ENCODE measurements at regions not wholly inside any gene's neighbourhood (a gene's known extent, or its start where the extent isn't known, plus 50 kb on each side); places are given as distances from the start of the nearest gene placed in this dataset.

GRCh38 chr13:89468081-89468480, 1796.9 kb downstream of the SLITRK5 start:
- ATAC-seq (no peak), DNase-seq (no peak)
- no peak overlapping the region for H3K27ac ChIP-seq
- intact Hi-C loops (cut with DNase I) = no loop called here
- no peak overlapping the region for H3K4me3 ChIP-seq
- no peaks in the 10 kb centered on the region for H3K27me3 ChIP-seq (ENCODE audit: low read depth)
- TF ChIP-seq CTCF (IDR thresholded peaks at IDR 0.05) = no peak
- H3K36me3 ChIP-seq = no peaks in the 10 kb centered on the region
- no peaks in the 10 kb centered on the region for H3K4me1 ChIP-seq
- peaks cover 6% of the 10 kb centered on the region for H3K9me3 ChIP-seq

GRCh38 chr13:89470901-89471300, 1799.7 kb downstream of the SLITRK5 start:
- no peaks in the 10 kb centered on the region for H3K4me1 ChIP-seq
- ATAC-seq (no peak), DNase-seq (no peak)
- intact Hi-C loops (cut with DNase I) = no loop called here
- no peak overlapping the region for H3K27ac ChIP-seq
- no peaks in the 10 kb centered on the region for H3K27me3 ChIP-seq (ENCODE audit: low read depth)
- TF ChIP-seq CTCF (IDR thresholded peaks at IDR 0.05) = no peak
- peaks cover 14% of the 10 kb centered on the region for H3K9me3 ChIP-seq
- H3K4me3 ChIP-seq = no peak overlapping the region
- no peaks in the 10 kb centered on the region for H3K36me3 ChIP-seq

- no peak for TF ChIP-seq CTCF (IDR thresholded peaks at IDR 0.05)
- Histone ChIP-seq H3K36me3 (no peaks in the 10 kb centered on the region), H3K4me3 (no peak overlapping the region), H3K27ac (no peak overlapping the region), H3K9me3 (peaks cover 14% of the 10 kb centered on the region), H3K4me1 (no peaks in the 10 kb centered on the region), H3K27me3 (ENCODE audit: low read depth) (no peaks in the 10 kb centered on the region)
- DNase-seq (no peak), ATAC-seq (no peak)
- intact Hi-C loops (cut with DNase I) = no loop called here
Measured at GRCh38 chr13:89474432-89474831, 1803.3 kb downstream of the SLITRK5 start.

- DNase-seq = no peak
- TF ChIP-seq CTCF (IDR thresholded peaks at IDR 0.05) = no peak
- ATAC-seq = no peak
- Histone ChIP-seq H3K27me3 (ENCODE audit: low read depth) (no peaks in the 10 kb centered on the region), H3K4me1 (no peaks in the 10 kb centered on the region), H3K36me3 (no peaks in the 10 kb centered on the region), H3K4me3 (no peak overlapping the region), H3K9me3 (no peaks in the 10 kb centered on the region), H3K27ac (no peak overlapping the region)
- intact Hi-C loops (cut with DNase I) = no loop called here
Measured at GRCh38 chr13:89486065-89486464, 1814.9 kb downstream of the SLITRK5 start.

- Histone ChIP-seq H3K27me3 (ENCODE audit: low read depth) (no peaks in the 10 kb centered on the region), H3K27ac (no peak overlapping the region), H3K9me3 (no peaks in the 10 kb centered on the region), H3K36me3 (no peaks in the 10 kb centered on the region), H3K4me3 (no peak overlapping the region), H3K4me1 (no peaks in the 10 kb centered on the region)
- TF ChIP-seq CTCF (IDR thresholded peaks at IDR 0.05) = no peak
- DNase-seq = no peak
- intact Hi-C loops (cut with DNase I) = no loop called here
- ATAC-seq = no peak
Measured at GRCh38 chr13:89486709-89487108, 1815.5 kb downstream of the SLITRK5 start.

- Histone ChIP-seq H3K9me3 (no peaks in the 10 kb centered on the region), H3K36me3 (no peaks in the 10 kb centered on the region), H3K27ac (no peak overlapping the region), H3K4me3 (no peak overlapping the region), H3K4me1 (no peaks in the 10 kb centered on the region), H3K27me3 (ENCODE audit: low read depth) (no peaks in the 10 kb centered on the region)
- no peak for ATAC-seq
- no peak for TF ChIP-seq CTCF (IDR thresholded peaks at IDR 0.05)
- intact Hi-C loops (cut with DNase I) = no loop called here
- DNase-seq = no peak
Measured at GRCh38 chr13:89490661-89491060, 1819.5 kb downstream of the SLITRK5 start.

All from lower lobe of right lung (tissue), 2 donors.